ENCODE measurements at regions not wholly inside any gene's neighbourhood (a gene's known extent, or its start where the extent isn't known, plus 50 kb on each side); places are given as distances from the start of the nearest gene placed in this dataset.

DNA sequence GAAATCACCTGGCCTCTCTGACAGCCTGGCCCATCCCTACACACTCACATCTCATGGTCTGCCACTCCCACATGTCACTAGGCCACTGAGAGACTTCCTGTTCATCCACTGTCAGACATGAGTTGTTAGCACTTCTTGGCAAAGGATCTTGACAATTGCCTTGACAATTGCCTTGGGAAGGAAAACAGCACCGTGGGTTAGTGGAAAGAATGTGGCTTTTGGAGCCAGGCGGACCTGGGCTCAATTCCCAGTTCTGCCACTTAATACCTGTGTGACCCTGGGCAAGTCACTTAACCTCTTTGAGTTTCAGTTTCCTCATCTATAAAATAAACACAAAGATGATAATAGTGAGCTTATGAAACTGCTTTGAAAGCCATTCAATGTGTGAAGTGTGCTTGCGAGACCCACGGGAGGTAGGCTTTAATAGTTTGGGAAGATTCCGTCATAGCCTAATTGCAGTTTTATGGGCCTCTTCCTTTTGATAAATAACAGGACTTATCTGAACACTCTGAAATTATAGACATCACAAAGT is 250.4 kb downstream of the C12orf75 start:
- intact Hi-C loops (cut with micrococcal nuclease; ENCODE audit: unreplicated experiment) = no loop called here
- peaks cover 0 to 9% of the 10 kb centered on the region in 2 experiments; a peak in 1 of 5 replicates for H3K27me3 ChIP-seq (ENCODE audit: control insufficient read depth in 1 of 2, insufficient read depth in 2 of 2, low read length in 2 of 2)
- no peak overlapping the region for H2AFZ ChIP-seq (ENCODE audit: low read length)
- in situ Hi-C loops (cut with HindIII; ENCODE audit: extremely low pct_ligation_motif_present, low pct_unique_long_range_greater_than_20kb) = no loop called here
- DNase-seq (ENCODE audit: low spot score) (no peak), ATAC-seq (no peak), FAIRE-seq (no peak)
- no peak overlapping the region for H3K4me3 ChIP-seq (replicated peaks in 1 of 3; ENCODE audit: insufficient read depth in 1 of 3, low read depth in 2 of 3, low read length in 3 of 3)
- H3K9ac ChIP-seq (ENCODE audit: insufficient read depth, low read depth, low read length) = no peak overlapping the region
- TF ChIP-seq SALL2 (CRISPR knock-in tag; IDR thresholded peaks at IDR 0.05) = no peak
- no peak for TF ChIP-seq ZNF460 (CRISPR knock-in tag; IDR thresholded peaks at IDR 0.05; ENCODE audit: borderline replicate concordance)
- TF ChIP-seq ZFX (CRISPR knock-in tag; IDR thresholded peaks at IDR 0.05; ENCODE audit: low read depth) = no peak
- TF ChIP-seq, protein P1, sequence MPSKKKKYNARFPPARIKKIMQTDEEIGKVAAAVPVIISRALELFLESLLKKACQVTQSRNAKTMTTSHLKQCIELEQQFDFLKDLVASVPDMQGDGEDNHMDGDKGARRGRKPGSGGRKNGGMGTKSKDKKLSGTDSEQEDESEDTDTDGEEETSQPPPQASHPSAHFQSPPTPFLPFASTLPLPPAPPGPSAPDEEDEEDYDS (CRISPR knock-in tag; IDR thresholded peaks at IDR 0.05) = no peak
- TF ChIP-seq CHD4 (IDR thresholded peaks at IDR 0.05; ENCODE audit: borderline replicate concordance, low read length) = no peak
- no peak for TF ChIP-seq JUNB (CRISPR knock-in tag; IDR thresholded peaks at IDR 0.05; ENCODE audit: borderline replicate concordance)
- no peak for TF ChIP-seq NPAS2 (CRISPR knock-in tag; IDR thresholded peaks at IDR 0.05; ENCODE audit: borderline replicate concordance)
- no peak for TF ChIP-seq DR1 (CRISPR knock-in tag; IDR thresholded peaks at IDR 0.05)
- H3K4me1 ChIP-seq (ENCODE audit: insufficient read depth, low read length) = no peaks in the 10 kb centered on the region
- no peak overlapping the region for H3K27ac ChIP-seq (ENCODE audit: extremely low read length, insufficient read depth, low read length)
- H3K4me2 ChIP-seq (ENCODE audit: low read depth, low read length) = no peak overlapping the region
- no peaks in the 10 kb centered on the region for H4K20me1 ChIP-seq (ENCODE audit: insufficient read depth, low read length)
- WGBS (ENCODE audit: low lambda C conversion rate) = 35% methylated on average over 5 of the region's 5 CpGs
- BruUV-seq (replicated peaks) = no TSS peak
- H3K9me3 ChIP-seq (ENCODE audit: low read length) = no peaks in the 10 kb centered on the region
- no peaks in the 10 kb centered on the region for H3K79me2 ChIP-seq (ENCODE audit: insufficient read depth, low read length)
- no peaks in the 10 kb centered on the region for H3K36me3 ChIP-seq (replicated peaks in 1 of 2; ENCODE audit: control insufficient read depth in 1 of 2, insufficient read depth in 2 of 2, low read length in 2 of 2)
- ChIA-PET POLR2A (no interaction called here), CTCF (ENCODE audit: low intra/inter-chr PET ratio, low total read pairs) (no interaction called here)

DNA sequence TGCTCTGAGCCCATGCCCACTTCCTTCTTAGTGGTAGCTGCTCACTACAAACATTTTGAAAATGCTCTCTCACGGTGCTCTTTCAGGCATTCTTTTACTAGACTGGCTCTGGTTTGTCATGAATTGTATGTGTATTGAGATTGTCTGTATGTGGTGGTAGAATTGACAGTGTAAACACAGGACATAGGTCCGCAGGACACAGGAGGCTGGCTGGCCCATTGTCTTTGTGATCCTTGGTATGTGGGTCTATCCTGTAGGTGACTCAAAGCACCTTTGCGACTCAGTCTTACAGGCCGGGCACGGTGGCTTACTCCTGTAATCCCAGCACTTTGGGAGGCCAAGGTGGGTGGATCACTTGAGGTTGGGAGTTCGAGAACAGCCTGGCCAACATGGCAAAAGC is 250.9 kb downstream of the C12orf75 start:
- Histone ChIP-seq H3K4me1 (ENCODE audit: insufficient read depth, low read length) (no peaks in the 10 kb centered on the region), H3K4me3 (replicated peaks in 1 of 3; ENCODE audit: insufficient read depth in 1 of 3, low read depth in 2 of 3, low read length in 3 of 3) (no peak overlapping the region), H4K20me1 (ENCODE audit: insufficient read depth, low read length) (no peaks in the 10 kb centered on the region), H3K79me2 (ENCODE audit: insufficient read depth, low read length) (no peaks in the 10 kb centered on the region), H3K9ac (ENCODE audit: insufficient read depth, low read depth, low read length) (no peak overlapping the region), H3K36me3 (replicated peaks in 1 of 2; ENCODE audit: control insufficient read depth in 1 of 2, insufficient read depth in 2 of 2, low read length in 2 of 2) (no peaks in the 10 kb centered on the region), H3K27me3 (ENCODE audit: control insufficient read depth in 1 of 2, insufficient read depth in 2 of 2, low read length in 2 of 2) (peaks cover 0 to 12% of the 10 kb centered on the region in 2 experiments; a peak in 1 of 5 replicates), H3K4me2 (ENCODE audit: low read depth, low read length) (no peak overlapping the region), H3K27ac (ENCODE audit: extremely low read length, insufficient read depth, low read length) (no peak overlapping the region), H2AFZ (ENCODE audit: low read length) (no peak overlapping the region), H3K9me3 (ENCODE audit: low read length) (no peaks in the 10 kb centered on the region)
- FAIRE-seq (no peak), ATAC-seq (no peak), DNase-seq (ENCODE audit: low spot score) (no peak)
- WGBS (ENCODE audit: low lambda C conversion rate) = 7% methylated on average over 5 of the region's 6 CpGs
- intact Hi-C loops (cut with micrococcal nuclease; ENCODE audit: unreplicated experiment) = no loop called here
- in situ Hi-C loops (cut with HindIII; ENCODE audit: extremely low pct_ligation_motif_present, low pct_unique_long_range_greater_than_20kb) = no loop called here
- POLR2A ChIA-PET = no interaction called here
- no TSS peak for BruUV-seq (replicated peaks)
- no peak for TF ChIP-seq ZBTB21 (CRISPR knock-in tag; IDR thresholded peaks at IDR 0.05)
- CTCF ChIA-PET (ENCODE audit: low intra/inter-chr PET ratio, low total read pairs) = no interaction called here
